ENCODE measurements at regions not wholly inside any gene's neighbourhood (a gene's known extent, or its start where the extent isn't known, plus 50 kb on each side); places are given as distances from the start of the nearest gene placed in this dataset.

DNA sequence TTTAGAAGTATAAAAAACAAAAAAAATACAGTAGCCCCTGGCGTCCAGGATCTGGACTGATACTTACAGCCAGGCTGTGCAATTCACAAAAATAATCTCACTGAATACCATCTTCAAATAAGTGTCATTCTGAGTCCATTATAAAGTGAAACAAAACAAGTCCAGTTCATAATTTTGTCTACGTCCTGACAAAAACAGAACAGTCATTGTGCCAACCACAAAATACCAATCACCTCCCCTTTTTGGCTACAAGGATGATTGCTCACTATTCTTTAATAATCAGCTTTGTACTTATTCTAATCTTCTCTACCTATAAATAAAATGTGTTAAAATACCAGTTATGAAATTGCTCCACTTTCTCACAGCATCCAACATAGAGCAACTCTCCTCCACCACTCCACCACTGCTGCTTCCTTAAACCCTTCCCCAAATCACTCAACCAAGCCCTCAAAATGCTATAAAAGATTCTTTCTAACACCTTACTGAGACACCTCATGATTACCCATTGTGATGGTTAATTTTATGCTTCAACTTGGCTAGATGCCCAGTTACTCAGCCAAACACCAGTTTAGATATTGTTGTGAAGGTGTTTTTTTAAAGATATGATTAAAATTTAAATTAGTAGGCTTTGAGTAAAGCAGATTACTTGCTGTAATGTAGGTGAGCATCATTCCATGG, 479.8 kb upstream of the SEMA3A start:
- no peaks in the 10 kb centered on the region for H3K9me3 Mint-ChIP-seq
- DNase-seq (ENCODE audit: low spot score in 2 of 2, unreplicated experiment in 2 of 2), result no peak
- H3K4me3 Mint-ChIP-seq, result no peak overlapping the region
- H3K27me3 Mint-ChIP-seq (ENCODE audit: low read depth), result no peaks in the 10 kb centered on the region
- TF ChIP-seq CTCF (IDR thresholded peaks at IDR 0.05; ENCODE audit: unreplicated experiment), result no peak
- no peak overlapping the region for H3K27ac Mint-ChIP-seq
- H3K4me1 Mint-ChIP-seq, result peaks cover 8% of the 10 kb centered on the region
- H3K36me3 Mint-ChIP-seq, result no peaks in the 10 kb centered on the region

GRCh38 chr7:84669177-84669732, 474.7 kb upstream of the SEMA3A start:
- Mint-ChIP-seq H3K36me3 (no peaks in the 10 kb centered on the region), H3K4me1 (peaks cover 42% of the 10 kb centered on the region), H3K4me3 (no peak overlapping the region), H3K9me3 (no peaks in the 10 kb centered on the region), H3K27me3 (ENCODE audit: low read depth) (no peaks in the 10 kb centered on the region), H3K27ac (no peak overlapping the region)
- no peak for TF ChIP-seq CTCF (IDR thresholded peaks at IDR 0.05; ENCODE audit: unreplicated experiment)
- no peak for DNase-seq (ENCODE audit: low spot score in 2 of 2, unreplicated experiment in 2 of 2)

GRCh38 chr7:84668116-84668515, 473.5 kb upstream of the SEMA3A start:
- Mint-ChIP-seq H3K27me3 (ENCODE audit: low read depth) (no peaks in the 10 kb centered on the region), H3K36me3 (no peaks in the 10 kb centered on the region), H3K9me3 (no peaks in the 10 kb centered on the region), H3K27ac (no peak overlapping the region), H3K4me1 (peaks cover 49% of the 10 kb centered on the region), H3K4me3 (no peak overlapping the region)
- no peak for DNase-seq (ENCODE audit: low spot score in 2 of 2, unreplicated experiment in 2 of 2)
- TF ChIP-seq CTCF (IDR thresholded peaks at IDR 0.05; ENCODE audit: unreplicated experiment), result no peak

DNA sequence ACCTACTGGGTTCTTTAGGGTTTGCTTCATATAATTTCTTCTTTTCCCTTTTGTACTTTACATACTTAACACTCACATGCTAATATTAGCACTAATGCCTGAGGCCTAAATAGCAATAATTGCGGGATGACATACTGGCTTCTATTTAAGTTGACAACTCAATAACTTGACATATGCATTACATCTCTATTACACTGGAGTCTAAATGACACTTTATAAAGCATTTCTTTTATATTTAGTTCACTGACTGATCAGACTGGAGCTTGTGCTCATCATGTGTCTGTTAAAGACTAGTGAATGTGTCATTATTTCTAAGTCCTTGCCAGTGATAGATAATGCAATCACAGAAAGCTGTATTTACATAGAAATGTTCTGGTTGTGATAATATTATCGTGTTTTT, 472.1 kb upstream of the SEMA3A start:
- Mint-ChIP-seq H3K4me1 (peaks cover 54% of the 10 kb centered on the region), H3K9me3 (peaks cover 4% of the 10 kb centered on the region), H3K36me3 (no peaks in the 10 kb centered on the region), H3K4me3 (no peak overlapping the region), H3K27me3 (ENCODE audit: low read depth) (no peaks in the 10 kb centered on the region), H3K27ac (peak overlapping the region; percentile 59)
- no peak for TF ChIP-seq CTCF (IDR thresholded peaks at IDR 0.05; ENCODE audit: unreplicated experiment)
- DNase-seq (ENCODE audit: low spot score in 2 of 2, unreplicated experiment in 2 of 2), result no peak

- H3K27me3 Mint-ChIP-seq (ENCODE audit: low read depth), result no peaks in the 10 kb centered on the region
- H3K9me3 Mint-ChIP-seq, result peaks cover 6% of the 10 kb centered on the region
- DNase-seq (ENCODE audit: low spot score in 2 of 2, unreplicated experiment in 2 of 2), result no peak
- peaks cover 54% of the 10 kb centered on the region for H3K4me1 Mint-ChIP-seq
- peak overlapping the region; percentile 92 for H3K27ac Mint-ChIP-seq
- H3K4me3 Mint-ChIP-seq, result peak overlapping the region; percentile 7
- TF ChIP-seq CTCF (IDR thresholded peaks at IDR 0.05; ENCODE audit: unreplicated experiment), result no peak
- H3K36me3 Mint-ChIP-seq, result no peaks in the 10 kb centered on the region
Observed at GRCh38 chr7:84665339-84665738, 470.8 kb upstream of the SEMA3A start.

All from mesothelial cell of epicardium (in vitro differentiated cells).